GM19324 (cell line): ENCODE measurements at regions not wholly inside any gene's neighbourhood (a gene's known extent, or its start where the extent isn't known, plus 50 kb on each side); places are given as distances from the start of the nearest gene placed in this dataset.
A peak's percentile ranks its signal among the peaks of the same experiment; 100 is the strongest.

ENCODE experiments used
- ATAC-seq: cut with Tn5 transposase; IDR thresholded peaks from one replicate; pipeline ENCODE4 v1.9.1; 2021; ENCODE audit warnings: mild to moderate bottlenecking, moderate library complexity; ENCODE audit not compliant: unreplicated experiment, low FRiP score

DNA sequence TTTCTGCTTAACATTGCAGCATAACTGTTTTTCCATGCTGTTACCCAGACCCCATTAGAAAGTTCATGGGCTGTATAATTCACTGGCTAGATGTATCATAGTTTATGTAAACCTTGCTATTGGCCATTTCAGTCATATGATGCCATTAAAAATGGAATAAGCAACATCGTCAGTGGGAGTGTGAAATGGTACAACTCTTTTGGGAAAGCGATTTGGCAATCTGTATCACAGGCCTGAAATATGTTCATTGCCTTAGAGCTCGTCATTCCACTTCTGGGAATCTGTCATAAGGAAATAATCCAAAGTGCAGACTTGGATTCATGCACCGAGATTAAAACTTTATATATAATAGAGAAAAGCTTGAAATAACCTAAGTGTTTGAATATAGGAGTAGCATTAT is 77.9 kb upstream of the KLF4 start:
- no peak for ATAC-seq

- ATAC-seq: no peak
These were observed 77.1 kb upstream of the KLF4 start for GRCh38 chr9:107566611-107567061.

- ATAC-seq: no peak
These were observed 73.2 kb upstream of the KLF4 start for GRCh38 chr9:107562798-107563197.

- no peak for ATAC-seq
These were observed 70.0 kb upstream of the KLF4 start for GRCh38 chr9:107559494-107560086.

DNA sequence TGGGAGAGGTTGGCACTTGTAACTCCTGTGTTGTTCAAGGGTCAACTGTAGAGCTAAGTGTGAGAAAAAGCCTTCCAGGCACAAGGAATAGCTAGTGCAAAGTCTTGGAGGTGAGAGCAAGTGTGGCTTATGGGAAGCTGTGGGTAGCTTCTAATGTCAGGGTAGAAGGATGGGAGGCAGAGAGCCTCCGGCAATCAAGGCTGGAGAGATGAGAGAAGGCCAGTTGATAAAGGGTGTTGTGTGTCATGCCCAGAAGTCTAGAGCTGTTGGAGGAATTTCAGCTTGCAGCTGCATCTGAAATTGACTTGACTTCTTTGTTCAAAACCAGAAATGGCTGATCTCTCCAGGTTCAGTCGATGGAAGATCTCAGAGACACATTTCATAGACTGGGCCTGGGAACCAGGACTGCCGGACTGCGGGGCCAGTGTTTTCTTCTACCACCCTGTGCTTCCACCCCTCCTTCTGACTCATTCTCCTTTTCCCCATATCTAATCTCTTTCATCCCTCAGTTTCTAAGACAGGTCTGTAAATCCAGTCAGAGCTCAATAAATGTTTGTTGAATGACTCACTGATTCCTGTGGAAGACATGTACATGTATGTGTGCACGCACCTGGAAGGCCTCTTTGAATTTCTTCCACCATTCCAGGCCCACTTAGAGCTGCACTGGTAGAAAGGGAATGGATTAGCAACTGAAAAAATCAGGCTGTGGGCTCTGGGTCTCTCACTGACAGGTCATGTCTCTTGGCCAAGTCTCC is 67.8 kb upstream of the KLF4 start:
- ATAC-seq: no peak

GRCh38 chr9:107554636-107555035 is 65.1 kb upstream of the KLF4 start:
- ATAC-seq: no peak

DNA sequence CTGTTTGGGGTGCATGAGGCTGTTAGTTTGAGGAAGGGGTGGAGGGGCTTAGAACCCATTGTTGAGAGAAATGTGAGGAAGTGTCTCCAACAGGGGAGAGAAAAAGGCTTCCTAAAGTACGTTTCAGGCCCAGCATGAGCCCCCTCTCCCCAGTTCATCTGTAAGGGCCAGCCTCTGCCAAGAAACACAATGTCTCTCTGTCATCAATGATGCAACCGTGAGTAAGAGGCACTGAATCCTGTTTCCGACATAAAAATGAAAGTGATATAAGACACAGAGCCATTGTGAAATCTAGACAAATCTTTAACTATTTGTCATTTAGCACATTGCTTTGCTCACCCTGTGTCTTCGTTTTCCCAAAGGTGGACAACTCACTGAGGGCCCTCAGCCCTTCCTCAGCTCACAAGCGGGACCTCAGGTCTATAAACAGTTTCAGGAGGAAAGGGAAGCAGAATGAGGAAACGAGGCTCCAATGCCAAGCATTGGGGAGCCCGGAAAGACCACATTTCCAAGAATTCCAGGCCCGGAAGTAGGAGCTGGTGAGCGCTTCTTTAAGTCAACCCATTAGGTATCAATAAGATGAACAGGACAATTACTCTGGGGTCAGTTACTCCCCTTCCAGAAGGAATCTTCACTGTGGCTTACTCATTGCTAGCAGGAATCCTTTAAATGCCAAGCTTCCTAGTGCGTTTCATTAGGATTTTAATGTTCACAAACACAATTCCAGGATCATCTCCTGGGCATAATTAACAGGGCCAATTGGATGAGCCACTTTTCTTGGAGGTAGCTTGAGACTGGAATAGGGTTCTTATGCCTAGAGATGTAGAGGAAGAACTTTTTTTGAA is 59.0 kb upstream of the KLF4 start:
- ATAC-seq: no peak

DNA sequence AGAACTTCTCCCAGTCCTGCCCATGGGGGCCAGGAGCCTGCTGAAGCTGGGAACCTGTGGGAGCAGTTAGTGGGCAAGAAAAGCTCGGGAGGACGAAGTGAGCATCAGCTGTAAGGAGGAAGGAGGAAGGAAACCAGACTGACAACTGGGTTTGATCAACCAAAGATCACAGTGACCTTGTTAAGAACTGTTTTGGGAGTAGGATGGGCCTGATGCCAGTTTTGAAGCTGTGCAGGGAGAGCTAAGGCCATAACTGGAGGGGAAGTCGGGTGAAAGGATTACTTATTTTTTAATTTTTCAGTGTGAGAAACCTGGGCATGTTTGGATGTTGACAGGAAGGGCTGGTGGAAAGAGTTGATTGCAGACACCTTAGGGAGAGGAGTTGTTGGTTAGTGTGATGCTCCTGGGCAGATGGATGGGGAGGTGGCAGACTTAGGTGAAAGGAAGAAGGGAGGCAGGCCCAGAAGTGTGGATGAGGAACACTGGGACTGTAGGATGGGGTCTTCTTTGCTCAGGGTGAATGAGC is 58.3 kb upstream of the KLF4 start:
- no peak for ATAC-seq

GRCh38 chr9:107547303-107547702 is 57.7 kb upstream of the KLF4 start:
- no peak for ATAC-seq

- no peak for ATAC-seq
These were observed 57.3 kb upstream of the KLF4 start for GRCh38 chr9:107546859-107547258.

DNA sequence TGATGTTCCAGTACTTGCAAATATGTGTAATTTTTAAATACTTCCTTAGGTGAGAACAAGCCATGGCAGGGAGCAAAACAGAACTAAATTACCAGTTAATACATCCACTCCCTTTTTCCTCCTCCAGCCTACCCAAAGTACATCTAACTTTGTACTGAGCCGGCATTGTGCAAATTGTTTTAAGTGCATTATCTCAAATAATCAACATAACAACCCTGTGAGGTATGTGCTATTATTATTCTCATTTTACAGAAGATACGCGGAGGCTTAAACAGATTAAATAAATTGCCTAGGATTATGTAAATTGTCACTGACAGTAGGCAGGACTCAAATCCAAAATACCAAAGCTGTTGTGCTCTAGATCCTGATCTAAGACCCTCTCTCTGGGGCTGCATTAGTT is 55.5 kb upstream of the KLF4 start:
- ATAC-seq: no peak

GRCh38 chr9:107542411-107543157 is 53.0 kb upstream of the KLF4 start:
- ATAC-seq: no peak

- ATAC-seq: peak; percentile 48
These were observed 52.0 kb upstream of the KLF4 start for GRCh38 chr9:107541523-107541922.

DNA sequence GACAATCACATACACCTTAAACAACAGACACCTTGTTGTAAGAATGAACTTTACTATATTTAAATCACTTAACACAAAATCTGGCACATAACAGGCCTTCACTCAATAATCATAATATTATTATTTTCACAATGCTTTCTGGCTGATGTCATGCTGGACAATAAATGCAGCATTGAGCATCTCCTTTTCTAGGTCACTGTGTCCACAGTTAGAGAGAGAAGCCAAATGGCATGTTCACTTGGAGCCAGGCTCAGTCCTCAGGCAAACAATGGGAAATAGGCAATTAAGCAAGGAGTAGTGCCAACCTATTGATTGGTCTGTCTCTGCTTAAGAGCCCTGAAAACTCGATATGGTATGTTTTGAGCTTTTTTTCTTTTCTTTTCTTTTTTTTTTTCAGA is 50.6 kb upstream of the KLF4 start:
- no peak for ATAC-seq

GRCh38 chr9:107539427-107540163 is 50.0 kb upstream of the KLF4 start:
- ATAC-seq: no peak
